Activated T-cell treated with anti-CD3 and anti-CD28 coated beads, Interleukin-2, amount 50 U/mL, for 24 hours (primary cell): ENCODE measurements at regions not wholly inside any gene's neighbourhood (a gene's known extent, or its start where the extent isn't known, plus 50 kb on each side); places are given as distances from the start of the nearest gene placed in this dataset.
A peak's percentile ranks its signal among the peaks of the same experiment; 100 is the strongest.
"Not testable (repeated sequence)": the region's sequence is repeated elsewhere in the genome, so short reads cannot be mapped to it uniquely, and the experiment has no call there.

Experiments used
- DNase-seq: peaks from one replicate; pipeline ENCODE4 v3.0.0-alpha.2; 2020
- H3K27ac Mint-ChIP-seq: 2 replicates; pipeline ENCODE4 v1.8.0; 2020; ENCODE audit warnings: mild to moderate bottlenecking, mixed read lengths
- H3K27me3 Mint-ChIP-seq: 2 replicates; pipeline ENCODE4 v1.8.0; 2020; ENCODE audit warnings: mixed read lengths
- H3K36me3 Mint-ChIP-seq: 2 replicates; pipeline ENCODE4 v1.8.0; 2020; ENCODE audit warnings: low read depth, mixed read lengths
- H3K4me1 Mint-ChIP-seq: 2 replicates; pipeline ENCODE4 v1.8.0; 2020; ENCODE audit warnings: low read depth, mixed read lengths
- H3K4me3 Mint-ChIP-seq: 2 replicates; pipeline ENCODE4 v1.8.0; 2020; ENCODE audit warnings: mild to moderate bottlenecking, moderate library complexity, mixed read lengths
- H3K9me3 Mint-ChIP-seq: 2 replicates; pipeline ENCODE4 v1.8.0; 2020; ENCODE audit warnings: mixed read lengths

DNA sequence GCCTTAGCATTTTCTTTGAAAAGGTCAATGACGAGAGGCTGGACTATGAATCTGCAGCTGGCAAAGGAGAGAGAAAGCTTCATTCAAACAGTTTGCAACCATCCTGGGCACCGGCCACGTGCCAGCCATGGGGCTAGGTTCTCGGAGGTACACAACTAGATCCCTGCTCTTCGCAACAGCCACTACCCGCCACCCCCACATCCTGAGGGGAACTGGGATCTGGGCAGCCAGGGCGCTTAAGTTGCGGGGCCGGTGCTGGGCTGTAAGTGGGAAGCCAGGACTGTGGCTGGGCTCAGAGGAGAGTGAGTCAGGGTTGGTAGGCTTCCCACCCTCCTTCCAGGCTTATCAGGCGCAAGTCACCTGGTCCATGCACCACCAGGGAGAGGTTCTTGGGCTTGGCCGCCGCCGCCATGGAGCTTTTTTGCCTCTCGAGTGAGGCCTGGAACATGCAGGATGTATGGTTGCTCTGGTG, 95.0 kb upstream of the TERB2 start:
- no peak overlapping the region for H3K4me3 Mint-ChIP-seq
- no peak for DNase-seq
- H3K9me3 Mint-ChIP-seq, result peaks cover 6% of the 10 kb centered on the region
- no peak overlapping the region for H3K27ac Mint-ChIP-seq
- H3K27me3 Mint-ChIP-seq, result no peaks in the 10 kb centered on the region
- no peaks in the 10 kb centered on the region for H3K36me3 Mint-ChIP-seq
- H3K4me1 Mint-ChIP-seq, result no peaks in the 10 kb centered on the region

GRCh38 chr15:44861917-44862316, 94.6 kb upstream of the TERB2 start:
- Mint-ChIP-seq H3K4me1 (no peaks in the 10 kb centered on the region), H3K4me3 (no peak overlapping the region), H3K9me3 (peaks cover 6% of the 10 kb centered on the region), H3K27me3 (peaks cover under 1% of the 10 kb centered on the region), H3K27ac (no peak overlapping the region), H3K36me3 (no peaks in the 10 kb centered on the region)
- DNase-seq, result no peak

DNA sequence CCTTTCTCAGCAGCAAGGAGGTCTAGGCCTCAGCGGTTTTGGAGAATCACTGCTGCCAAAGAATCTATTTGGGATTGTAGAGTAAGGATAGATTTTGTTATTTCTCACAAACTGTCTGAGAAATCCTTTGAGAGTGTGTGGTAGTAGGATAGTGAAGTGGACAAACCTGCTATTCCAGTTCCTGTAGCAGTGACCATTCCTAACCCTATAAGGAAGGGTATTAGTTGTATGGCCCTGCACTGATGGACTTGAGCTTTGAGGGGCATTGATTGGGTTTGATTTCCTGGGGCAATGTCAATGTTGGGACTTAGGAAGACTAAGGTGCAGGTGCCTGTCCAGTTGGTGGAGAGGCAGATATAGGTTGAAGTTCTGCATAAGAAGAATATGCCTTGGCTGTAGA, 93.6 kb upstream of the TERB2 start:
- not testable (repeated sequence) for H3K36me3 Mint-ChIP-seq, H3K27me3 Mint-ChIP-seq, DNase-seq, H3K4me3 Mint-ChIP-seq, H3K4me1 Mint-ChIP-seq, H3K27ac Mint-ChIP-seq, H3K9me3 Mint-ChIP-seq

DNA sequence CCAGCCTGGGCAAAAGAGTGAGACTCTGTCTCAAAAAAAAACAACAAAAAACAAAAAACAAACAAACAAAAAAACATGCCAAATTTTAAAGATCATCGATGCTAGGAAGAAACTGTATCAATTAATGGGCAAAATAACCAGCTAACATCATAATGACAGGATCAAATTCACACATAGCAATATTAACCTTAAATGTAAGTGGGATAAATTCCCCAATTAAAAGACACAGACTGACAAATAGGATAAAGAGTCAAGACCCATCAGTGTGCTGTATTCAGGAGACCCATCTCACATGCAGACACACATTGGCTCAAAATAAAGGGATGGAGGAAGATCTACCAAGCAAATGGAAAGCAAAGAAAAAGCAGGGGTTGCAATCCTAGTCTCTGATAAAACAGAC, 88.4 kb upstream of the TERB2 start:
- DNase-seq, H3K9me3 Mint-ChIP-seq, H3K4me3 Mint-ChIP-seq, H3K27ac Mint-ChIP-seq, H3K4me1 Mint-ChIP-seq, H3K36me3 Mint-ChIP-seq: not testable (repeated sequence)
- peaks cover 13% of the 10 kb centered on the region for H3K27me3 Mint-ChIP-seq

- peaks cover 13% of the 10 kb centered on the region for H3K27me3 Mint-ChIP-seq
- not testable (repeated sequence) for DNase-seq, H3K27ac Mint-ChIP-seq, H3K4me1 Mint-ChIP-seq, H3K36me3 Mint-ChIP-seq, H3K4me3 Mint-ChIP-seq
- peaks cover 13% of the 10 kb centered on the region for H3K9me3 Mint-ChIP-seq
Observed at GRCh38 chr15:44870125-44870524, 86.4 kb upstream of the TERB2 start.

- no peak overlapping the region for H3K27ac Mint-ChIP-seq
- DNase-seq, result no peak
- H3K27me3 Mint-ChIP-seq, result peaks cover 13% of the 10 kb centered on the region
- H3K36me3 Mint-ChIP-seq, result peaks cover 12% of the 10 kb centered on the region
- no peaks in the 10 kb centered on the region for H3K4me1 Mint-ChIP-seq
- H3K4me3 Mint-ChIP-seq, result no peak overlapping the region
- H3K9me3 Mint-ChIP-seq, result peaks cover 25% of the 10 kb centered on the region
Observed at GRCh38 chr15:44873103-44873502, 83.4 kb upstream of the TERB2 start.

GRCh38 chr15:44879066-44879465, 77.4 kb upstream of the TERB2 start:
- Mint-ChIP-seq H3K27me3 (peaks cover 12% of the 10 kb centered on the region), H3K27ac (no peak overlapping the region), H3K9me3 (peaks cover 36% of the 10 kb centered on the region), H3K4me3 (no peak overlapping the region), H3K36me3 (peaks cover 18% of the 10 kb centered on the region), H3K4me1 (peaks cover 35% of the 10 kb centered on the region)
- no peak for DNase-seq

GRCh38 chr15:44882499-44882968, 74.0 kb upstream of the TERB2 start:
- peak overlapping the region; percentile 88 for H3K27ac Mint-ChIP-seq

DNA sequence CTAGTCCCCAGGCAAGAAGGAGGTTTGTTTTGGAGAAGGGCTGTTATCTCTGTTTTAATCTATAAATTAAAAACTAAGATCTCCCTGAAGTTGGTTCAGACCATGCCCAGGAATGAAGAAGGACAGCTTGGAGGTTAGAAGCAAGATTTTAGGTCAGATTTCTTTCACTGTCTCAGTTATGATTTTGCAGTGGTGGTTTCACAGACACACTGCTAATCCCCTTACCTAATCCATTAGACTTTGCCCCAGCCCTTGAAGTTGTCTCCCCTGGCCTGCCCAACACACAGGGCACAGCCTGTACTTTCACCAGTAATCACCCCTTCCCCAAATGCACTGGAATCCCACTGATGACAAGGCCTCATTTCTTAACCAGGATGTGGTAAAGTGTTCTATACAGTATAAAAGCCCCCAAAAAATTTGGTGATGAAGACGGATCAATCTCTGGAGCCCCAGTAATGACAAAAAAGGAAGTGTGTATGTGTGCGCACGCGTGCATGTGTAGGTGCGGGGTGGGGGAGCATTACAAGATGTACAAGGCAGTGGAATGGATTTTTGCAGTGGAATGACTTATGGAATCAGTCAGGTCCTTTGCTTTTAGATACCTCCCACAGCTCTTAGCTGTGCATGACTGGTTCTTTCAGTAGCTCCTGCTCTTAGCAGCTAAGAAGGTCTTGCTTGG, 73.1 kb upstream of the TERB2 start:
- Mint-ChIP-seq H3K27me3 (peaks cover 7% of the 10 kb centered on the region), H3K9me3 (peaks cover 13% of the 10 kb centered on the region), H3K27ac (peak overlapping the region; percentile 88), H3K4me3 (peak overlapping the region; percentile 16), H3K36me3 (peaks cover 4% of the 10 kb centered on the region), H3K4me1 (peaks cover 38% of the 10 kb centered on the region)
- no peak for DNase-seq

More at GRCh38 chr15:44882499-44882968, 74.0 kb upstream of the TERB2 start:
- H3K36me3 Mint-ChIP-seq, result peaks cover 9% of the 10 kb centered on the region
- peaks cover 38% of the 10 kb centered on the region for H3K4me1 Mint-ChIP-seq
- peak; percentile 43 for DNase-seq
- H3K27me3 Mint-ChIP-seq, result peaks cover 13% of the 10 kb centered on the region
- peaks cover 19% of the 10 kb centered on the region for H3K9me3 Mint-ChIP-seq
- H3K4me3 Mint-ChIP-seq, result peak overlapping the region; percentile 30

- Mint-ChIP-seq H3K27ac (peak overlapping the region; percentile 26), H3K4me1 (peaks cover 23% of the 10 kb centered on the region), H3K27me3 (peaks cover 15% of the 10 kb centered on the region)
- DNase-seq, H3K4me3 Mint-ChIP-seq, H3K9me3 Mint-ChIP-seq, H3K36me3 Mint-ChIP-seq: not testable (repeated sequence)
Observed at GRCh38 chr15:44898890-44899651, 57.4 kb upstream of the TERB2 start.

- H3K27ac Mint-ChIP-seq, result not testable (repeated sequence)
Observed at GRCh38 chr15:44899775-44900174, 56.7 kb upstream of the TERB2 start.

GRCh38 chr15:44900796-44901195, 55.7 kb upstream of the TERB2 start:
- H3K4me1 Mint-ChIP-seq, result peaks cover 27% of the 10 kb centered on the region
- H3K27ac Mint-ChIP-seq, DNase-seq, H3K27me3 Mint-ChIP-seq, H3K9me3 Mint-ChIP-seq, H3K4me3 Mint-ChIP-seq, H3K36me3 Mint-ChIP-seq: not testable (repeated sequence)

More at GRCh38 chr15:44899775-44900174, 56.7 kb upstream of the TERB2 start:
- H3K9me3 Mint-ChIP-seq, H3K4me3 Mint-ChIP-seq, H3K36me3 Mint-ChIP-seq, DNase-seq, H3K27me3 Mint-ChIP-seq: not testable (repeated sequence)
- peaks cover 27% of the 10 kb centered on the region for H3K4me1 Mint-ChIP-seq

DNA sequence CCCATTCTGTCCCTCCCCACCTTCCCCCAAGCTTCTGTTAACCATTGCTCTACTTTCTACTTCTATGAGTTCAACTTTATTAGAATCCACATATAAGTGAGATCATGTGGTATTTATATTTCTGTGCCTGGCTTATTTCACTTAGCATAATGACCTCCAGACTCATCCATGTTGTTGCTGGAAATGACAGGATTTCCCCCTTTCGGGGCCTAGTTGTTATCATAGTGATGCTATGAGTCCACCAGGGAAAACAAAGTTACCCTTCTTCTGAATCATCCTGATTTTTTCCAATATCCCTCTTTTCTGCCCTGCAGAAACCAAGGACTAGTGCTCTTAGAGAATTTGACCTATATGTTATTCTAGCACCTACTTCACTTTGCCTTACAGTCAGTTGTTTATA, 53.2 kb upstream of the TERB2 start:
- not testable (repeated sequence) for H3K9me3 Mint-ChIP-seq, H3K4me3 Mint-ChIP-seq, H3K27ac Mint-ChIP-seq, DNase-seq, H3K27me3 Mint-ChIP-seq, H3K36me3 Mint-ChIP-seq
- peaks cover 21% of the 10 kb centered on the region for H3K4me1 Mint-ChIP-seq

- not testable (repeated sequence) for H3K9me3 Mint-ChIP-seq, H3K36me3 Mint-ChIP-seq, H3K4me3 Mint-ChIP-seq, H3K27ac Mint-ChIP-seq, H3K27me3 Mint-ChIP-seq, DNase-seq
- peaks cover 18% of the 10 kb centered on the region for H3K4me1 Mint-ChIP-seq
Observed at GRCh38 chr15:44904651-44905340, 51.7 kb upstream of the TERB2 start.
